Thyroid gland (tissue), 4 donors: ENCODE measurements at regions not wholly inside any gene's neighbourhood (a gene's known extent, or its start where the extent isn't known, plus 50 kb on each side); places are given as distances from the start of the nearest gene placed in this dataset.

Experiments used
- POLR2A ChIP-seq, 2 donors: fragments of 450-650 bp; IDR thresholded peaks; one replicate each; pipeline ENCODE4 v1.6.1; 2017; ENCODE audit warnings: antibody characterized with exemption in 2 of 2, mild to moderate bottlenecking in 2 of 2, moderate library complexity in 1 of 2
- TF ChIP-seq, protein P1 (sequence below), 6 experiments: fragments of 200-600 bp in 3 of 6; fragments of 450-650 bp in 3 of 6; sonication (generic) in 3 of 6; IDR thresholded peaks; one replicate each; pipeline ENCODE4 v1.5.1; 2016 to 2019; ENCODE audit warnings: antibody characterized with exemption in 6 of 6, mild to moderate bottlenecking in 2 of 6, inconsistent platforms in 1 of 6, moderate library complexity in 1 of 6

GRCh38 chr2:221704442-221704841, 132.3 kb upstream of the EPHA4 start:
- TF ChIP-seq POLR2A (IDR thresholded peaks at IDR 0.05): no peak
- TF ChIP-seq, protein P1, sequence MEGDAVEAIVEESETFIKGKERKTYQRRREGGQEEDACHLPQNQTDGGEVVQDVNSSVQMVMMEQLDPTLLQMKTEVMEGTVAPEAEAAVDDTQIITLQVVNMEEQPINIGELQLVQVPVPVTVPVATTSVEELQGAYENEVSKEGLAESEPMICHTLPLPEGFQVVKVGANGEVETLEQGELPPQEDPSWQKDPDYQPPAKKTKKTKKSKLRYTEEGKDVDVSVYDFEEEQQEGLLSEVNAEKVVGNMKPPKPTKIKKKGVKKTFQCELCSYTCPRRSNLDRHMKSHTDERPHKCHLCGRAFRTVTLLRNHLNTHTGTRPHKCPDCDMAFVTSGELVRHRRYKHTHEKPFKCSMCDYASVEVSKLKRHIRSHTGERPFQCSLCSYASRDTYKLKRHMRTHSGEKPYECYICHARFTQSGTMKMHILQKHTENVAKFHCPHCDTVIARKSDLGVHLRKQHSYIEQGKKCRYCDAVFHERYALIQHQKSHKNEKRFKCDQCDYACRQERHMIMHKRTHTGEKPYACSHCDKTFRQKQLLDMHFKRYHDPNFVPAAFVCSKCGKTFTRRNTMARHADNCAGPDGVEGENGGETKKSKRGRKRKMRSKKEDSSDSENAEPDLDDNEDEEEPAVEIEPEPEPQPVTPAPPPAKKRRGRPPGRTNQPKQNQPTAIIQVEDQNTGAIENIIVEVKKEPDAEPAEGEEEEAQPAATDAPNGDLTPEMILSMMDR (IDR thresholded peaks at IDR 0.05): no peak
